ENCODE measurements at regions not wholly inside any gene's neighbourhood (a gene's known extent, or its start where the extent isn't known, plus 50 kb on each side); places are given as distances from the start of the nearest gene placed in this dataset.

DNA sequence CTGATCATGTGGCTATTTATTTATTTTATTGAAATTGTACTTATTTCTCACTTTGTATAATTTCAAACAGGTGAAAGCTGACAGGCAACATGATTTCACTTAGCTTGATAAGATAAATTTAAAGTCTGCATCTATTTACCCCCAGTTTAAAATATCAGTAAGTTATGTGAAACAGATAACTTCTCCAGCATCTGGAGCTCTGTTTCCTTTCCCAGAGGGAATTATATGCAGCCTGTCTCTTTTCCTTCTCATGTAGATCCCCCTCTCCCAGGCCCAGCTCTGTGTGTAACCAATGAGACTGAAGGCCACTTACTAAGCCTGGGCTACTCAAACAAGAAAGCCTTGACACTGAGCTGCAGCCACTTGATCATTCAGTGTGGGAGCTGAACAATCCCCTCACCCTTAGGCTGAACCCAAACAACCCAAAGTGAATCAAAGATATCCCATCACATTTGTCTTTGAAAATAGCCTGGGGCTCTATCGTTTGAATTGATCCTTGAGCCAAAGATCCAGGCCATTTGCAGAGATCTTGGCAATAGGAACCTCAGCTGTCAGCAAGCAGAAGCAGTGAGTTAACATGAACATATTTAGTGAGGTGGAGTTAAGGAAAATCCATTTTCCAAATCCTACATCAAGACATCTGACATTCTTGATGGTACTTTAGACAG lies 383.9 kb downstream of the TGFB2 start:
- no peak for DNase-seq

DNA sequence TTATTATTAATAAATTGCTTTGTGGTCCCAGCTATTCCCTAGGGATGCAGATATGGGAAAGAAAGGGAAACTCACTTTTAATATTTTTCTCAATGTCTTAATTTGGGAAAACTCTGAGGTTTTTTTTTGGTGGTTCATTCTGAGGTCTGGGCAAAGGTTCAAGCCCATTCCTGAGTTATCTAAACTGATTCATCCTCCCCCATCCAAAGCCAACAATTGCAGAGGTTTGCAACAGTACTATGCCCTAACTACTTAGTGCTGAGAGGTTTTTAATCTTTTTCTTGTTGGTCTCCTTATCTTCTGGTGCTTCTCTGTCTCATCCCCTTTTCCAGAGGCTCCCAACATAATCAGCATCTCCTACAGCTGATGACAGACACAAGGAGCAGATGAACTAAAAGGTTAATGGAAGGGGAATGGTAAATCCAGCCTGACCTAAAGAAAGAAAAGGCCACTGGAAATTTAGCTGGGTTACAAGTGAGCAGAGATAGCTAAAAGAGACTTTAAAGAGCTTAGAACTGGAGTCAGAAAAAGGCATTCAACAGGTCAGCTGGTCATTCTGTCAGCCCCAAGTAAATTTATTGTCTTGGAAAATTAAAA lies 390.4 kb downstream of the TGFB2 start:
- DNase-seq, result no peak

DNA sequence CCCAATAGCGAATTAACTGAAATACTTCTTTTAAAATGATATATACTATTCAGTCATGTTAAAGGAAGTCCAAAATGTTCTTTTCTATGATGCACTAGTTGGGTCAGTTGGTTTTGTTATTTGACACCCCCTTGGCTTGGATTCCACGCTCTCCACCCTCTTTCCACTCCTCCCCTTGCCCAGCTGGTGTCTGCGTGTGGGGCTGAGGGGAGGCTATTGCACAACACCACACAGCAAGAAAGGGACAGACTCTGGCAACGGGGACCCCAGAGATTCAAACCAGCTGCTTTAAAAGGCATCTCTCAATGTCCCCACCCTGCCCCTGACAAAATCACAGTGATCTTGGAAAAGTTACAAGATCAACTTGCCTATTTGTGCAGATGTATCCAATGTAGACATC lies 394.3 kb downstream of the TGFB2 start:
- no peak for DNase-seq

DNA sequence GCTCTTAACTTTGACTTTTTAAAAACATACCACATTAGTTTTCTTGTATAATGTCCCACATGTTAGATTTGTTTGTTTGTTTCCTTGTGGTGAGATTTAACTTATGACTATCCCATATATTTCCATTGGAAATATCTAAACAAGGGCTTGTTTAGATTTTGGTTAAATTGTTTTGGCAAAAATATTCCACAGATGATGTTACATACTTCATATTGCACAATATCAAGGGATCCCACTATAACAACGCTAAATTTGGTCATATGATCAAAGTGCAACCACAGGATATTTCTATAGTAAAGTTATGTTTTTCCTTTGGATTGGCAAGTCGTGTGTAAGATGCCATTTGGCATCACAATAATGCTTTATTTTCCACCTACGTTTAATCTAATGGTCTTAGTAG lies 396.7 kb downstream of the TGFB2 start:
- no peak for DNase-seq

DNA sequence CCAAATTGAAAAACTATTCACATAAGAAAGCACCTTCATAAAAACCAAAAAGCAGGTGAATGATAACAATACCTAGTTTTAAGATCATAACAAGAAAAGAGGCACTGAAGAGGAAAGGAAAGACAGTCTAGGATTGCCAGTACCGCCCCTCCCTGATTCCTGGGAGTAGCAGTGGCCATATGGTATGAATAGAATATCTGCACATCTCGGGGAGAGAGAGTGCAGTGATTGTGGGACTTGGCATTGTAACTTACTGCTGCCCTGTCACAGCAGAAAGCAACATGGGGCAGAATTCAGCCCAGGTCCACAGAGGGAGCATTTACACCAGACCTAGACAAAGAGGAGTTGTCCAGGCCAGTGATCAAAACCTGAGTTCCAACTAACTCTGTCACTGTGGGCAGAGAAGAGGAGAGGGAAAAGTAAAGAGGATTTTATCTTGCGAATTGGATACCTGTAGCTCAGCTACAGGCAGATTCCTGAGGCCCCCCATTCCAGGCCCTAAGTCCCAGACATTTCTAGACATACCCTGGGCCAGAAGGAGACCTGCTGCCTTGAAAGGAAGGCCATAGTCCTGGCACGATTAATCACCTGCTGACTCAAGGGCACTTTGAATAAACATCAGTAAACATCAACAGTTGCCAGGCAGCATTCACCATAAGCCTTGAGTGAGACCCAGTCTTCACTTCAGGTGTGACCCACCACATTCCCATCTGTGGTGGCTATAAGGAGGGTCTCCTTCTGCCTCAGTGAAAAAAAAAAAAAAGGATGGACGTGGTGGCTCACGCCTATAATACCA lies 397.5 kb downstream of the TGFB2 start:
- no peak for DNase-seq

DNA sequence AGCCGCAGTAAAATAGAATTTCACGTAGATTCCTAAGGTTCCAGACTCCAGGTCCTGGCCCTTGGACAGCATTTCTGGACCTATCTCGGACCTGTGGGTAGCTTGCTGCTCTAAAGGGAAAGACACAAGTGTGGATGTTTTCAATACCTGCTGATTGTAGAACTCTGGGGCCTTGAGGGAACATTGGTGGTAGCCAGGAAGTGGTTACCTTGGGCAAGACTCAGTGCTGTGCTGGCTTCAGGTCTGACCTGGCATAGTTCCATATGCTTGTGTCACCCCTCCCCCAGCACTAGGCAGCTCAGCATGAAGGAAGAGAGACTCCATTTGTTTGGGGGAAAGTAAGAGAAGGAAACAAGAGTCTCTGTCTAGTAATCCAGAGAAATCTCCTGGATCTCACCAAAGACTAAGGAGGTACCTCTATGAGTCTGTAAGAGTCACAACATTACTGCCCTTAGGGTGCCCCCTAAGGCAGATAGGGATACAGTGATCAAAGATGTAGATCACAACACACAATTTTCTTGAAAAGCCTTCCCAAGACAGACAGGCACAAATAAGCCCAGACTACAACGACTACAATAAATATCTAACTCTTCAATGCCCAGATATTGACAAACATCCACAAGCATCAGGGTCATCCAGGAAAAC lies 398.8 kb downstream of the TGFB2 start:
- no peak for DNase-seq

DNA sequence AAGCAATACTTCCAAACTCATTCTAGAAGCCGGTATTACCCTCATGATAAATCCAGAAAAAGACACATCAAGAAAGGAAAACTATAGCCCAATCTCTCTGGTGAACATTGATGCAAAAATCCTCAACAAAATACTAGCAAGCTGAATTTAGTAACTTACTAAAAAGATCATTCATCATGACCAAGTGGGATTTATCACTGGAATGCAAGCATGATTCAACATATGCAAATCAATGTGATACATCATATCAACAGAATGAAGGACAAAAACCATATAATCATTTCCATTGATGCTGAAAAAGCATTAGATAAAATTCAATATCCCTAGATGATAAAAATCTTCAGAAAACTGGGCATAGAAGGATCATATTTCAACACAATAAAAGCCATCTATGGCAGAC lies 402.9 kb downstream of the TGFB2 start:
- no peak for DNase-seq

DNA sequence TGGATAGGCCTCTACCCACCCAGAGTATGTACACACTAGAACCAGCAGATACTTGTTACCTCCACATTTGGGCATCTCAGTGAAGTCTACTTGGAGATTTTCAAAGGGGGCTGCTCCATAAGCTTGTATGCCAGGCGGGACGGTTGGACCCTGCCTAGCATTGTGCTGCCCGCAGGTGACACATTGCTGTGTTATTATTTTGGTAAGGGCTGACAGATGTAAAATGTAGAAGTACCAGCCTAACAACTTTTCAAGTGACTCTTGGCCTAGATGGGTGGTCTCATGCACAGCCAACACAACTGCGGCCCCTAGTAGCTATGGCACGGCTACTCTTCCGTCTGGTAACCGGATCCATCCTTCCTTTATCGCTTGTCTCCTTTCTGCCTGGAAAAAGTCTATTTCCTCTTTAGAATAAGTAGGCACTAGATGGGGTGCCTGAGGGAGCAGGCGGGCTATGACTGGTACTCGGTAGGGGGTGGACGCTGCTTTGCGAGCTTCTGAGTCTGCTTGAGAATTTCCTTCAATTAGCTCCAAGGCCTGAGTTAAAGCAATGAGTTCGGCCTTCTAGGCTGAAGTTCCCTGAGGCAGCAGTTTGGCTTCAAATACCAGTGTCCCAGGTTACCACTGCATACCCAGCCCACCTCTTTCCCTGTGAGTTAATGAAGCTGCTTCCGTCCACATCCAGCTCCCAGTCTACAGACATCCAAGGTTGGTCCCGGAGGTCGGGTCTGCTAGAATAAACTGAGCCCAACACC lies 405.3 kb downstream of the TGFB2 start:
- no peak for DNase-seq

DNA sequence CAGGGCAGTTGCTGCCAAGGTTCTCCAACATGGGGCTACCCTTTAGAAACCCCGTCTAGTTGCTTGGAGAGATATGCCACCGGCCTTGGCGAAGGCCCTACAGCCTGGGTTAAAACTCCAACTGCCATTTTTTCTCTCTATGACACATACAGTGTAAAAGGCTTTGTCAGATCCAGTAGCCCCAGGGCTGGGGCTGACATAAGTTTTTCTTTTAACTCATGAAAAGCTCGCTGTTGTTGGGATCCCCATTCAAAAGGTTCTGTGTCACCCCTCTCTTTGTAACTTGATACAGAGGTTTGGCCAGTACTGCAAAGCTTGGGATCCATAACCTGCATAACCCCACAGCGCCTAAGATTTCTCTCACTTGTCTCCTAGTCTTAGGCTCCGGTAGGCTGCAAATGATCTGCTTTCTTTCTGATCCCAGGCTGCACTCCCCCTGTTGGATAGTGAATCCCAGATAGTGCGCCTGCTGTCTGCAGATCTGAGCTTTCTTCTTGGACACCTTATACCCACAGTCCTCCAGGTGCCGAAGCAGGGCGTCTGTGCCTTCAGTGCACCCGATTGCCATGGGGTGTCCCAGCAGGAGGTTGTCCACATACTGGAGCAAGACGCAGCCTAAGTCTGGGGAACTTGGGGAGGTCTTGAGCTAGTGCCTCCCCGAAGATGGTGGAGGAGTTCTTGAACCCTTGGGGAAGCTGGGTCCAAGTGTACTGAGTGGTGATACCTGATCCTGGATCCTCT lies 406.2 kb downstream of the TGFB2 start:
- DNase-seq, result no peak

DNA sequence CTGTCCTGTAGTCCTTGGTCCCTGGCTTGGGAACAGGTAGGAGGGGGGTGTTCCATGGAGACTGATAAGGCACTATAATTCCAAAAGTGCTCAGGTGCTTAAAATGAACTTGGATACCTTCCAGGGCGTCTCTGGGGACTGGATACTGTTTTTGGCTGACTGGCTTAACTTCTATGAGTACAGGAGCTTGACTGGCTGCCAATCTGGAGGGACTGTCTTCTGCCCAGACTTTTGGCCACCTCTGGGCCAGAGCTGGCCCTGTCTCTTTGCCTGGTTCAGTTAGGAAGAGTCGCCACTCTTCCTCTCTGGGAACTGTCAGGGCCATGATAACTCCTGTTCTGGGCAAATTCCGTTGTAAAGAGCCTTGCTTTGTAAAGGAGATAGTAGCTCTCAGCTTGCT lies 407.0 kb downstream of the TGFB2 start:
- no peak for DNase-seq

DNA sequence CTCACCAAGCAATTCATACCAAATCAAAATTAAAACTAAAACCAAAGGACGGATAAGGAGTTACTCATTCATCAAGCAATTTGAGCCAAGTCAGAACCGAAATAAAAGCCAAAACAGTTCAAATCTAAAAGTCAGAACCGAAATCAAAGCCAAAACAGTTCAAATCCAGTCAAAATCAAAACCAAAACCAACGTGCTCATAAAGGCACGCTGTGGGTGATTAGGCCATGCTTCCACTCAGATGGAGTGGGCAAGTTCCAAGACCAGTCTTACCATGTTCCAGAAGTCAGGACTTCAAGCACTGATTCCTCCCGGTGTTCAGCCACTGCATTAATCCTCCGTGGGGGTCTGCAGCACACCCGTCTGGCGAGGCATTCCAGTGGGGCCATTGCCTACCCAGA lies 409.3 kb downstream of the TGFB2 start:
- no peak for DNase-seq

DNA sequence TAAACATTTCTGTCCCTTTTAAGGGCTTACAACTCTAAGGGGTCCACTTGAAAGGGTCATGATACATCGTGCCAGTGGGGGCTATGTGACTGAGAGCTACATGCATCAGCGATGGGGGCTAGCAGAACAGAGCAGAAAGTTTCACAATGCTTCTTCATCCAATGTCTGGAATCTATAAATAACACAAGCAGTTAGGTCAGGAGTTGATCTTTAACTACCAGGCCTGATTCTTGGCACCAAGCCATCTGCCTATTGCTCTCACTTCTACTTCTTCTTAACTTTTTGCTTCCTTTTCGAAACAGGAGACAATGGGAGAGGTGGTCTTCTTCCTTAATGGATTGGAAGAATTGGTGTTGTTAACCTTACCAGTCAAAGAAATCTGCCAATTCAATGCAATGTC lies 410.0 kb downstream of the TGFB2 start:
- DNase-seq, result no peak

DNA sequence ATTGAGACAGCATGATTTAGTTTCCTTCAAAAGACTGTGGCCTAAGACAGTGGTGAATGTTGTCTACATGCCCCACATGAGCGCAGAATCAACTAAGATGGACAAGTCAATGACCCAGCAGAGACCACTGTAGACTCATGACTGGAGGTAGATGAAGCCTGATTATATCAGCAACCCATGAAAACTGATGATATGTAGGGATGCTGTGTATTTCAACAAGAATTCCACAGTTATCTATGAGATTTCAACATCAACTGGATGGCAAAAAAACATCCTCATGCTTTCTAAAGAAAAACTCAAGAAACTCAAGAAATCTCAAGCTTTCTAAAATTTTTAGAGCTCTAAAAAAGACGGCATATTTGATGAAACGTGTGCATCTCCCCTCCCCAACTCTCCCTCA lies 413.9 kb upstream of the LYPLAL1 start:
- no peak for DNase-seq

DNA sequence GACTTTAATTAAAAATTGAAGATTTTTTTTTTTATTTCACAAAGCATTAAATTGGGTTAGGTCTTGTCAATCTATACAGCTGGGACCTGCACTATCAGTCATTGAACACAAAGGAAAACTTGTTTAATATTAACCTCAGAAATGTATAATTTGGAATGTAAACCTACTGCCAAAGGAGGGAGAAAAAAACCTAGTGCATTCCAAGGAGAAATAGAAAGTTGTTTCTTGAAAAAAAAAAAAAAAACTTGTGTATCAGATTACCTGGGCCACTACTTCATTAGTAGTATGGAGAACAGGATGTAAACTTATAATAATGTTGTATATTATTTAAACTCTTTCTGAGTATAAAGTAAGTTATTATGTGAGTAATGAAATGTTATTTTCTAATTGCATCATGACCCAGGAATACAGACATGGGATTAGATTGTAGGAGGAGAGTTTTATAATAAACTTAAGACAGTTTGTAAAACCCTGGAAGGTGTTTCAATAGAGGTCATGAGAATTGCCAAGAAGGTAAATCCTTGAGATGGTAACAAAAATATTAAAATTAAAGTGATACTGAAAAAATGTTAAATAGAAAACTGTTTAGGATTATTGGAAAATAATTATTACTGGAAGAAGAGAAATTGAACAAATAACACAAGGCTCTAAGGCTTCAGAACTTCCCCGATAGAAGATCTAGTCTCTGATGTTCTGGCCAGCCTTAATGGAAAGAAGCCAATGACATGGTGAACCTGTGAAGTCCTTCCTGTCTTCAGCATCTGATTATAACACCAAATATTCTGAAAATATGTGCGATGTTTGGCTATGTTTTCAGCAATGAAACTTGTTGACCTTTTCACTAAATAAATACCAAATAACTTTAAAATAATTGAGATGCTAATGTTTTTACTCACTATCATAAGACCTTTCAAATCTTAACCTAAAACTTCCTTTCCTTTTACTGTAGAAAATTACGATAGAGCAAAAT lies 412.8 kb upstream of the LYPLAL1 start:
- no peak for DNase-seq

DNA sequence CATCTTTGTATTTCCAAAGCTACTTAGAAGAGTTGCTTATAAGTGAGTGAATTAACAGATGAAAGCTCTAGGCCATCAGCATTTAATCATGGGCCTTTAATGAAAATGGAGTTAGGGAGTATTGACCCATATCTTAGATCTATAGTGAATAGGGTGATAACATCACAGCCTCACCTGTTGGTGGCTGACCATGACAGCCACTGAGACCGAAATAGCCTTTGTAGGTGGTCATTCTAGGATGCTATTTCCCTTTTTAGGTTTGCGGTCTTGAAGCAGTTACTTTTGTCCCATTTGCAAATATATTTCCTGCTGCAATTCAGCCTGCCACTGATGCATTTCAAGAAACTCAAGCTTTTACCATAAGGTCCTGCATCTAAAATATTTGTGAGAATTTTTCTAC lies 410.1 kb upstream of the LYPLAL1 start:
- no peak for DNase-seq

DNA sequence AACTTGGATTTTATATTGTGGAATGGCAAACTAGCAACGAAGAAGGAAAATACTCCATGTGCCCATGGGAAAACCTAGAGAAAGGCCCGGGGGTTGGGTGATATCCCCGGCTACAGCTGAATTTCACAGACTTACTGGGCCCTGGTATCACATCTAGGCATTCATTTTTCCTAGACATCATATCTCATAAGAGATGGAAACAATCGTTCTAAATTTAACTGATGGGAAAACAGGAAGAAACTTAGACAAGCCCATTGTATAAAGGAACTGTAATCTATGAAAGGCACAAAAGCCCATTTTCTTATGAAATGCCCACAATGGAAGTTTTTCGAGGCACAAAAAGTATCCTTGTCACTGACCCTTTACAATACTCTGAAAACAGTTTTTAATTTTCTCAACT lies 407.9 kb upstream of the LYPLAL1 start:
- no peak for DNase-seq

DNA sequence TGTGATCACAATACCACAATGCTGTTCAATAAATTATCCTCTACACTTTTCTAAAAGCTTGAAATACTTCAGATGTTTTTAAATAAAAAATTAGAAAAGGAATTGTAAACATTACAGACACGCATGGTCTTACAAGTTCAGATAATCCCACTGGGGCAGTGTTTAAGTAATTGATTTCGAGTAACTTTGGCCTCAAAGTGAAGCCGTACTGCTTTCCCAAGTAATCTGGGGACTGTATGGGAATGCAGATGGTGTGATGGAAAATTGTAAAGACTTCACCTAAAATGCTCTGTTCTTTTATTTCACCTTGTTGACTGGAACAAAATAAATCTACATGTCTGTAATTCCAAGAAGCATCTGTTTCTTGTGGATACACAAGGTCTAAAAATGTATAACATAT lies 401.7 kb upstream of the LYPLAL1 start:
- DNase-seq, result no peak

DNA sequence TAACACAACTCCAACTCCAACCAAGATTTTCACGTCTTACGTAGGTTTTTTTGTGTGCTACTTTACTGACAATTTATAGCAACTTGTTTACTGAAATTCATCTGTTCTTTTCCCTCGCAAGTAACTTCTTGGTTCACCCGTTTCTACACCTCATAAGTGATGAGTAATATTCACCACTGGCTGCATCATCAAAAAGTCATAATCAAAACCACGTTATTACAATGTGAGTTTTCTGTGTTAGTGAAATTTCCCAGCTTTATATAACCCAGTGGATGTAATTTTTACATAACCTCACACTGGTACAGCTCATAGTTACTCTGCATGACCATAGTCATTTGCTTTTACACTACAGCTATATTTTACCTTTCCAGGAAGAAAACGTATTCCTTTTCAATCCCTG lies 401.1 kb upstream of the LYPLAL1 start:
- no peak for DNase-seq

DNA sequence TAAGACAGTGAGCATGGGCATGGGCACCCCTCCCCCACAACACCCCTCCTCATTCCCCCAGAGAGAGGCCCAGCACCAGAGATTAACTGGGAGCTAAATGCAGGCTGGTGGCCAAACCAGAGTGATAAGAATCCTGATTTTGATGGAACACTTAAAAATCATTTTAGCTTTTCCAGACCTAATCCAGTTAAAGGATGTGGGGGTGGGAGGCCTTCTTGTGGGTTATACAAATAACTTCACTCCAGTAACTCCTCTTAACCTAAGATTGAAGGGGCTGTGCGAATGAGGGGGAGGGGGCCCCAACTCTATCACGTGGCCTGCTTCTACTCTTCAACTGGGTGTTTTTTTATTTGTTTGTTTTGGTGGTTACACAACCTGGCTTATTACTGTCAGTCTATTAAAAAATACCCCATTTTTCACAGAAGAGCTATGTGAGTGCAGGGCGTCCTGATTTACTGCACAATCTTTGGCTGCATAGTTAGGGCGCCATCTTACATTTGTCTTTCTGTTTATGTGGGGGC lies 398.1 kb upstream of the LYPLAL1 start:
- DNase-seq, result no peak

DNA sequence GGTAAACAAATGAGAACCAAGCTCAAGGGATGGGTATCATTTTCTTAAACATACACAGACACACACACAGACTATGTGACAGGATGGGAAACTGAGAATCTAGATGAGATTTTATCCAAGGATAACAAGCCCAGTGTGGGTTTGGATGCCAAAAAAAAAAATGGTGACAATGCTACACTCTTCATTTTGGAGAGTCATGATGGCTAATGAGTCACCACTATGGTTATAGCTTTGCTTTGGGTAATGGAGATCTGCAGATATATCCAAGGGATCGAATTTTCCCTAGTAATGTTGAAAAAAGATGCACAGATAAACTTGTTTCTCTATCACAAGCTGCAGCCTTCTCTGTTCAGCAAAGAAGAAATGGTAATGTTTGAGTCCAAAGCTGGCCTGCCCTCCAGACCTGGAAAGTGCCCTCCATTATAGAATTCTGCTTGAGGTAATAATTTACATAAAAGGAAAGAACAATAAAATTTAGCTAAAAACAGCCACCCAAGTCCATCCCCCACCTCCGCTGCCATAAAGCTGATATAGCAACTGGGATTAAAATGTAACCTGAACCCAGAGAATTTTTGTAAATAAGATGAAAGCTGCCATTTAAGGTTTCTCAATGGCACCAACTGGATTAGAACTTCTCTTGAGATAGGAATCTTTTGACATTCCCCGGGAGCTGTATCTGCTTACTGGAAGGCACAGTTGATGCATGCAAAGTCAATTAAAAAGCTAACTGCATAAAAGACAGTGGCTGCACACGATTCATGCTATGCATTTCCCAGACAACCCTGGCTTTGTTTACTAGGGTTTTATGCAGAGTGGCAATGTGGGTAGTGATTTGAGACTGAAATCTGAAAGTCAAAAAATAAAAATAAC lies 395.2 kb upstream of the LYPLAL1 start:
- DNase-seq, result no peak

All from bone marrow (tissue), 2 donors.